Left ventricle myocardium inferior (tissue), 1 donor: ENCODE measurements at regions not wholly inside any gene's neighbourhood (a gene's known extent, or its start where the extent isn't known, plus 50 kb on each side); places are given as distances from the start of the nearest gene placed in this dataset.
"Not testable (repeated sequence)": the region's sequence is repeated elsewhere in the genome, so short reads cannot be mapped to it uniquely, and the experiment has no call there.

ENCODE experiments used
- DNase-seq: peaks from one replicate; pipeline ENCODE4 v3.0.0-alpha.2; 2020
- H3K27ac ChIP-seq: fragments of 200-600 bp; replicated peaks from 2 replicates; pipeline ENCODE4 v1.8.0; 2021
- H3K27me3 ChIP-seq: fragments of 200-600 bp; 2 replicates; pipeline ENCODE4 v1.8.0; 2021; ENCODE audit warnings: low read depth
- H3K36me3 ChIP-seq: fragments of 200-600 bp; 2 replicates; pipeline ENCODE4 v1.8.0; 2021
- H3K4me1 ChIP-seq: fragments of 200-600 bp; 2 replicates; pipeline ENCODE4 v1.8.0; 2021
- H3K4me3 ChIP-seq: fragments of 200-600 bp; 2 replicates; pipeline ENCODE4 v1.8.0; 2021; ENCODE audit warnings: mild to moderate bottlenecking, moderate library complexity
- H3K9me3 ChIP-seq: fragments of 200-600 bp; replicated peaks from 2 replicates; pipeline ENCODE4 v1.8.0; 2021
- intact Hi-C: fragments of 100-400 bp; cut with micrococcal nuclease; formaldehyde crosslinking; loops from one replicate; pipeline ENCODE4 v1.11.0; 2022
- TF ChIP-seq, protein P1 (sequence below): fragments of 200-600 bp; IDR thresholded peaks from 2 replicates; pipeline ENCODE4 v1.8.0; 2021; ENCODE audit warnings: antibody characterized with exemption, mild to moderate bottlenecking, borderline replicate concordance
- donor health status: DM: no; HTN: yes; CAD: no; lungs with severe emphysema.

DNA sequence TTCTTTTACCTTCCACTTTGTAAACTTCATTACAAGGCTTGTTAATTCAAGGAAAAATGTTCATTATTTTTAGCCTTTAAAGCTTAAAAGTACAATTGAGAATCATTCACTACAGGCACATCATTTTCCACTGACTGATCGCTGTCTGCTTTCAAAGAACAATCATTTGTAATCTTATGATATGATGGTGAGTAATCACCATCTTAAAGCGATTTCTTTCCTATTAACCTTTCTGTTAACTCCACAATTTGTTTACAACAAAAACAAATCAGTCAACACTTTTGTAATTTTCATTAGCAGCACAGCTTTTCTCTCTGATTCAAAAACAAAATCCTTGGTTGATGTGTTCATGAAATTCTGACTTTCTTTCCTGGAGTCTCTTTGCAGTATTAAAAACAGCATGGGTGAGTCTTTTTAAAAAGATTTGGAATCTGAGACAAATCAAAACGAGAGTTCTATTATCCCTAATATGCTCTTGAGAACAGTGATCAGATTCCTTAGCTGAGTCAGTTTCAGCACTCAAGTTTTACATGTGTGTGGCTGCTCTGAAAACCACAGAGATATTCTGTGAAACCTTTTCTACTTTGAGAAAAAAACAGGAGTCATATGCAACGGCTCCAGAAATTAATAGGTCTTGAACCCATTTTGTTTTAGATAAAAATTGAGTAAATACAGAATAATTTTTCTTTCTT lies 145.8 kb upstream of the TMPRSS15 start:
- intact Hi-C loops = no loop called here
- TF ChIP-seq, protein P1, sequence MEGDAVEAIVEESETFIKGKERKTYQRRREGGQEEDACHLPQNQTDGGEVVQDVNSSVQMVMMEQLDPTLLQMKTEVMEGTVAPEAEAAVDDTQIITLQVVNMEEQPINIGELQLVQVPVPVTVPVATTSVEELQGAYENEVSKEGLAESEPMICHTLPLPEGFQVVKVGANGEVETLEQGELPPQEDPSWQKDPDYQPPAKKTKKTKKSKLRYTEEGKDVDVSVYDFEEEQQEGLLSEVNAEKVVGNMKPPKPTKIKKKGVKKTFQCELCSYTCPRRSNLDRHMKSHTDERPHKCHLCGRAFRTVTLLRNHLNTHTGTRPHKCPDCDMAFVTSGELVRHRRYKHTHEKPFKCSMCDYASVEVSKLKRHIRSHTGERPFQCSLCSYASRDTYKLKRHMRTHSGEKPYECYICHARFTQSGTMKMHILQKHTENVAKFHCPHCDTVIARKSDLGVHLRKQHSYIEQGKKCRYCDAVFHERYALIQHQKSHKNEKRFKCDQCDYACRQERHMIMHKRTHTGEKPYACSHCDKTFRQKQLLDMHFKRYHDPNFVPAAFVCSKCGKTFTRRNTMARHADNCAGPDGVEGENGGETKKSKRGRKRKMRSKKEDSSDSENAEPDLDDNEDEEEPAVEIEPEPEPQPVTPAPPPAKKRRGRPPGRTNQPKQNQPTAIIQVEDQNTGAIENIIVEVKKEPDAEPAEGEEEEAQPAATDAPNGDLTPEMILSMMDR = no peak
- no peak for DNase-seq

DNA sequence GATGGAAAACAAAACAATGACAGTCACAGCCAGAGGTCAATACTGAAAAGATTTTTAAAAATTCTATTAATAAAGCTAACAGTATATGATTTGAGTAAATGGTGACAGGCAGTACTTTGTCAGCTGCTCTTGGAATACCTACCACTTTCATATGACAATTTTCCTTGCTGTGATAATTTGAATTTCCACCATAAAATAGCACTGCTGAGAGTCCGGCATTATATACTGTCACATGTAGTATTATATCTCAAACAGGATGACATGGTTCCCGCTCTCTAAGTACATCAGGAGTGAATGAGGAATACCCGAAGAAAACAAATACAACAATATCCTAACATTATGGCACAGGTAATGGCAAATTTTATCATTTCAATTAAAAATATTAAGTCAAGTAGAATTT lies 146.8 kb upstream of the TMPRSS15 start:
- H3K27ac ChIP-seq = no peak overlapping the region
- H3K27me3 ChIP-seq = no peaks in the 10 kb centered on the region
- no peaks in the 10 kb centered on the region for H3K9me3 ChIP-seq
- no peak for DNase-seq
- no peaks in the 10 kb centered on the region for H3K36me3 ChIP-seq
- intact Hi-C loops = no loop called here
- TF ChIP-seq, protein P1 = no peak
- no peak overlapping the region for H3K4me3 ChIP-seq
- no peaks in the 10 kb centered on the region for H3K4me1 ChIP-seq

More for the DNA sequence above, 145.8 kb upstream of the TMPRSS15 start:
- H3K27me3 ChIP-seq = no peaks in the 10 kb centered on the region
- H3K4me1 ChIP-seq = no peaks in the 10 kb centered on the region
- no peak overlapping the region for H3K4me3 ChIP-seq
- no peak overlapping the region for H3K27ac ChIP-seq
- no peaks in the 10 kb centered on the region for H3K36me3 ChIP-seq
- no peaks in the 10 kb centered on the region for H3K9me3 ChIP-seq

DNA sequence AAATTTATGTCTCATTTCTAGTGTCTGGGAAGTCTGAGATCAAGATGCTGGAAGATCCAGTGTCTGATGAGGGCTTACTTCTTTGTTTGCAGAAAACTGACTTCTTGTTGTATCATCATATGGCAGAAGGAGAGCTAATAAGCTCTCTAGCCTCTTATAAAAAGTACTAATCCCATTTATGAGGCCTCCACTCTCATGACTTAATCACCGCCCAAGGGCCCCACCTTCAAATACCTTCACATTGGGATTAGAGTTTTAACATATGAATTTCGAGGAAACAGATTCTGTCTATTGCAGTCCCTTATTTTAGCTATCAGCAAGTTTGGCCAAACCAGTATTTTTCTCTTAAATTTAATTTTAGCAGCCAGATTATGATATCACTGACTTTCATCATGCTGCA lies 150.2 kb upstream of the TMPRSS15 start:
- intact Hi-C loops = no loop called here
- Histone ChIP-seq H3K36me3 (no peaks in the 10 kb centered on the region), H3K9me3 (no peaks in the 10 kb centered on the region), H3K27ac (no peak overlapping the region), H3K4me1 (no peaks in the 10 kb centered on the region), H3K27me3 (no peaks in the 10 kb centered on the region), H3K4me3 (no peak overlapping the region)
- TF ChIP-seq, protein P1 = no peak
- no peak for DNase-seq

DNA sequence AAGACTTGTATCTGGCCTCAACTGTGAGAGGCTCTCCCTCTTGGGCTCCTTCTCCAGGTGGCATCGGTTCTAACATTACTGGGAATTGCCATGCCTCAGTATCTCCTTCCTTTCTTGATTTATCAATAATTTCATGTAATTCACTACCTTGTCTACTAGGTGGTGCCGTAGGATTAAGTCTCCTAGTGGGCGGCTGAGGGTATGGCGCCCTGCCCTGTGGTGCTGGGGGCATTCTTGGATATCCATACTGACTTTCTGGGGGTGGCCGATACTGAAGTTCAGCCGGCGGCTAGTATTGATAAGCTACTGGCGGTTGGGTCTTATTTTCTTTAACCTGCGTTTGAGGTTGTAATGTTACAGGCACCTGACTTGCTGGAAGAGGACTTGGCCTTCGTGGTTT lies 164.2 kb upstream of the TMPRSS15 start:
- H3K27me3 ChIP-seq, intact Hi-C loops, DNase-seq, H3K27ac ChIP-seq, H3K4me1 ChIP-seq, H3K9me3 ChIP-seq, H3K36me3 ChIP-seq, H3K4me3 ChIP-seq: not testable (repeated sequence)

DNA sequence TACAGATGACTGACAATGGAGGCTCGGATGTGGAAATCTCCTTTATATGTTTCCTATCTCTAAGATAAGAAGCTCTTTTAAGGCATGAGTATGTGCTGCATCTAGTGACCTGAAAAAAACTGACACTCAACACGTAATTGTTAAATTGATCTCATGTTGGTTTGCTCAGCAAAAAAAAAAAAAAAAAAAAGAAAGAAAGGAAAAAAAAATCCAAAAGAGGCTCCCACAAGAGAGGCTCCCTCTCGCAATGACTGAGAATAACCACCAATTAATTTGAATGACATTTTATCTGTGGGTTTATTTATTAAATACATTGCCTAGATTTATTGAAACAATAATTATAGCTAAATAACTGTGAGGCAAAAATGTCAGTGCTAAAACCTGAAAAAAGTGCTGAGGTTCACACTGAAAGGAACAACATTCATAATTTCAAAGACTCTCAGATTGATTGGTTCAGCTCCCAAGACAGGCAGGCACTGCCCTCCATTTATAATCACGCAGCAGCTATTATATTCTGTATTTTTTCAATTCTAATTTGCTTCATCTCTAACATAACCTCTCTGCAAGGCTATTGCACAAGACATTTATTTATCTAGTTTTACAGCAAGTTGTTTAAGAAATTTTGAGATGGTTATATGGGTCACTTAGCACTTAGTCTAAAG lies 184.5 kb upstream of the TMPRSS15 start:
- H3K36me3 ChIP-seq = no peaks in the 10 kb centered on the region
- H3K4me1 ChIP-seq = no peaks in the 10 kb centered on the region
- intact Hi-C loops = no loop called here
- no peaks in the 10 kb centered on the region for H3K27me3 ChIP-seq
- no peaks in the 10 kb centered on the region for H3K9me3 ChIP-seq
- TF ChIP-seq, protein P1 = no peak
- DNase-seq = no peak
- no peak overlapping the region for H3K27ac ChIP-seq
- no peak overlapping the region for H3K4me3 ChIP-seq

DNA sequence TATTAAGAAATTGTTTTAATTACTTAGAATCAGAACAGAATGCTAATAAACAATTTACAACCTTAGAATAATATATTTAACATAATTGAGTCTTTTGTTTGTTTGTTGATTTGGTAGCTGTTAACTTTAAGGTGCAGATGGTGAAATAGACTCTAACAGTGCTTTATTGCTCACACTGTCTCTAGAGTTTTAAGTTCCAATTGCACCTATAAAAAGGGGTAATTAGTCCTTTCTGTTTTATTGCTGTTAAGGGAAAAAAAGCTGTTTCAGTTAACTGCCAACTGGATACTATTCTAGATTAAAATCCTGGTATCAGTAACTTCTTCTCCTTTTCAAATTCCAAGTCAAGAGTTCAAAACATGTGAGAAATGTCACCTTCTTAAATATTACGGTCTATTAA lies 197.6 kb upstream of the TMPRSS15 start:
- Histone ChIP-seq H3K36me3 (no peaks in the 10 kb centered on the region), H3K27ac (no peak overlapping the region), H3K9me3 (peaks cover 7% of the 10 kb centered on the region), H3K4me3 (no peak overlapping the region), H3K4me1 (no peaks in the 10 kb centered on the region), H3K27me3 (no peaks in the 10 kb centered on the region)
- DNase-seq = no peak
- TF ChIP-seq, protein P1 = no peak
- intact Hi-C loops = no loop called here
